GM12878 (cell line): ENCODE measurements at regions not wholly inside any gene's neighbourhood (a gene's known extent, or its start where the extent isn't known, plus 50 kb on each side); places are given as distances from the start of the nearest gene placed in this dataset.

Experiments
- ATAC-seq: fragments of 200-7000 bp; cut with Tn5 transposase; 3 replicates; pipeline ENCODE4 v1.9.1; 2020; ENCODE audit warnings: mild to moderate bottlenecking, moderate library complexity
- BruUV-seq: library from RNA; stranded (reverse); fragments of 400-500 nt; replicated peaks from 2 replicates; lab custom pipeline; 2021; lab: Mats Ljungman, UMichigan
- CTCF ChIA-PET: fragments of 300-600 bp; sonication (Branson Sonifier 250); formaldehyde crosslinking; extraction: SDS; loops from one replicate; lab custom pipeline; 2021; ENCODE audit warnings: inconsistent platforms; lab: Yijun Ruan, JAX
- POLR2A ChIA-PET: fragments of 350-600 bp; formaldehyde crosslinking; extraction: SDS; loops from one replicate; lab custom pipeline; 2021; ENCODE audit warnings: inconsistent platforms; lab: Charles Lee
- RAD21 ChIA-PET: fragments of 300-600 bp; sonication (Branson Sonifier 250); formaldehyde crosslinking; loops from one replicate; lab custom pipeline; 2023; ENCODE audit warnings: antibody characterized with exemption; ENCODE audit not compliant: unreplicated experiment; lab: Charles Lee
- SMC1A ChIA-PET: fragments of 300-600 bp; sonication (Branson Sonifier 250); formaldehyde crosslinking; loops from one replicate; lab custom pipeline; 2023; ENCODE audit not compliant: unreplicated experiment, uncharacterized antibody; lab: Charles Lee
- DNase-seq: peaks from one replicate; pipeline ENCODE4 v3.0.0-alpha.2; 2011; ENCODE audit warnings: low read depth, low spot score
- FAIRE-seq: peaks from 3 replicates; lab custom pipeline; 2011; peaks lifted over from hg19 to GRCh38; lab: Jason Lieb, UNC
- H2AFZ ChIP-seq: 2 replicates; pipeline ENCODE4 v1.6.0; 2011; ENCODE audit warnings: low read depth, low read length, control low read depth; ENCODE audit not compliant: control insufficient read depth
- H3K27ac ChIP-seq: 2 replicates; pipeline ENCODE4 v1.5.1; 2011; ENCODE audit warnings: control low read depth; ENCODE audit not compliant: control insufficient read depth, insufficient read depth
- H3K27me3 ChIP-seq, 2 experiments: replicated peaks in 1 of 2; 2 replicates each; pipeline versions ENCODE4 v1.6.0 to v1.6.1; 2011; ENCODE audit warnings: low read length in 1 of 2; ENCODE audit not compliant: control insufficient read depth in 2 of 2, insufficient read depth in 2 of 2
- H3K36me3 ChIP-seq, 2 experiments: 2 replicates each; pipeline ENCODE4 v1.5.1; 2011; ENCODE audit warnings: low read length in 1 of 2; ENCODE audit not compliant: control insufficient read depth in 2 of 2, insufficient read depth in 2 of 2
- H3K4me1 ChIP-seq: 2 replicates; pipeline ENCODE4 v1.6.1; 2011; ENCODE audit warnings: mild to moderate bottlenecking, low read length, moderate library complexity, mixed read lengths; ENCODE audit not compliant: control insufficient read depth, insufficient read depth
- H3K4me2 ChIP-seq: 2 replicates; pipeline ENCODE4 v1.6.0; 2011; ENCODE audit warnings: control low read depth; ENCODE audit not compliant: control insufficient read depth, insufficient read depth
- H3K4me3 ChIP-seq: fragments of 200-600 bp; sonication (generic); 2 replicates; pipeline ENCODE4 v1.5.1; 2016
- H3K79me2 ChIP-seq: 2 replicates; pipeline ENCODE4 v1.6.0; 2011; ENCODE audit warnings: low read length; ENCODE audit not compliant: control insufficient read depth, insufficient read depth
- H3K9ac ChIP-seq: 2 replicates; pipeline ENCODE4 v1.8.0; 2011; ENCODE audit warnings: low read length, control low read depth, mixed read lengths; ENCODE audit not compliant: control insufficient read depth, insufficient read depth
- H3K9me3 ChIP-seq: replicated peaks from 3 replicates; pipeline ENCODE4 v1.5.1; 2011; ENCODE audit warnings: mild to moderate bottlenecking, low read length; ENCODE audit not compliant: control insufficient read depth, insufficient read depth
- H4K20me1 ChIP-seq: 2 replicates; pipeline ENCODE4 v1.6.0; 2011; ENCODE audit not compliant: control insufficient read depth, insufficient read depth
- ATF7 ChIP-seq: fragments of 450-650 bp; IDR thresholded peaks from 2 replicates; pipeline ENCODE4 v1.6.1; 2016; ENCODE audit warnings: low read depth, mild to moderate bottlenecking
- CBFB ChIP-seq: IDR thresholded peaks from 2 replicates; pipeline ENCODE4 v1.6.1; 2016; ENCODE audit warnings: antibody characterized with exemption, low read depth
- CHD1 ChIP-seq: IDR thresholded peaks from 2 replicates; pipeline ENCODE4 v1.6.1; 2012; ENCODE audit warnings: low read depth, low read length, improper control_type of control experiment
- EED ChIP-seq: sonication (generic); IDR thresholded peaks from 2 replicates; pipeline ENCODE4 v1.6.1; 2016; ENCODE audit warnings: antibody characterized with exemption, low read depth
- ETV6 ChIP-seq, 2 experiments: fragments of 450-650 bp in 1 of 2; IDR thresholded peaks in 1 of 2; conservative IDR thresholded peaks in 1 of 2; 2 replicates each; pipeline ENCODE4 v1.6.1; 2014; ENCODE audit warnings: antibody characterized with exemption in 1 of 2, borderline replicate concordance in 1 of 2, low read depth in 1 of 2, mild to moderate bottlenecking in 1 of 2, moderate library complexity in 1 of 2
- MEF2A ChIP-seq: IDR thresholded peaks from 2 replicates; pipeline ENCODE4 v1.6.1; 2011; ENCODE audit warnings: low read depth, mild to moderate bottlenecking, low read length, moderate library complexity; ENCODE audit not compliant: insufficient read depth
- SPI1 ChIP-seq: IDR thresholded peaks from 2 replicates; pipeline ENCODE4 v1.6.1; 2011; ENCODE audit warnings: low read depth, mild to moderate bottlenecking, low read length, moderate library complexity, borderline replicate concordance; ENCODE audit not compliant: insufficient read depth
- SUPT20H ChIP-seq: IDR thresholded peaks from 2 replicates; pipeline ENCODE4 v1.6.1; 2011; ENCODE audit warnings: low read depth, mild to moderate bottlenecking, low read length, moderate library complexity, borderline replicate concordance; ENCODE audit not compliant: control insufficient read depth
- WRNIP1 ChIP-seq: IDR thresholded peaks from 2 replicates; pipeline ENCODE4 v1.6.1; 2011; ENCODE audit warnings: low read depth, low read length, improper control_type of control experiment, borderline replicate concordance
- ZBTB4 ChIP-seq: fragments of 450-650 bp; formaldehyde crosslinking; IDR thresholded peaks from 2 replicates; pipeline ENCODE4 v1.4.0; 2022; ENCODE audit warnings: mild to moderate bottlenecking, moderate library complexity
- WGBS: methylation state at CpG from one replicate; pipeline ENCODE4 v1.1.6; 2016; ENCODE audit warnings: low lambda C conversion rate; ENCODE audit not compliant: insufficient replicate concordance, insufficient coverage; ENCODE audit errors: missing lambda C conversion rate; 5-methylcytosine and 5-hydroxymethylcytosine counted together
- in situ Hi-C: fragments of 300-500 bp; cut with MboI; formaldehyde crosslinking; loops from 9 replicates; pipeline ENCODE4 v1.14.3; 2018; ENCODE audit warnings: mixed read lengths
- intact Hi-C: fragments of 100-400 bp; cut with micrococcal nuclease; formaldehyde crosslinking; loops from one replicate; pipeline ENCODE4 v1.14.2; 2022; ENCODE audit not compliant: unreplicated experiment

GRCh38 chr13:106391271-106391670 lies 144.2 kb downstream of the EFNB2 start:
- ChIA-PET SMC1A (interaction anchor here (0.8 kb wide), 1 partner anchor 146 kb away, joined by 3 read pairs; no protein-coding TSS in a partner anchor), CTCF (no interaction called here), RAD21 (no interaction called here), POLR2A (no interaction called here)
- Histone ChIP-seq H3K36me3 (no peaks in the 10 kb centered on the region), H3K4me2 (no peak overlapping the region), H3K9me3 (no peaks in the 10 kb centered on the region), H3K9ac (no peak overlapping the region), H3K4me1 (no peaks in the 10 kb centered on the region), H3K4me3 (no peak overlapping the region), H2AFZ (no peak overlapping the region), H3K79me2 (no peaks in the 10 kb centered on the region), H3K27ac (no peak overlapping the region), H3K27me3 (no peaks in the 10 kb centered on the region), H4K20me1 (no peaks in the 10 kb centered on the region)
- DNase-seq, result no peak
- 33% methylated on average over 5 of the region's 5 CpGs for WGBS
- intact Hi-C loops (no loop called here), in situ Hi-C loops (no loop called here)
- no peak for FAIRE-seq
- BruUV-seq, result no TSS peak
- ATAC-seq, result no peak
- no peak for TF ChIP-seq ZBTB4 (CRISPR knock-in tag)
- TF ChIP-seq CBFB, result no peak
- no peak for TF ChIP-seq WRNIP1
- no peak for TF ChIP-seq ETV6 (conservative IDR thresholded peaks at IDR 0.05 in 1 of 2, IDR thresholded peaks at IDR 0.05 in 1 of 2; ENCODE audit: borderline replicate concordance in 1 of 2, low read depth in 1 of 2)
- TF ChIP-seq EED, result no peak
- no peak for TF ChIP-seq SPI1
- TF ChIP-seq MEF2A, result no peak
- no peak for TF ChIP-seq CHD1
- no peak for TF ChIP-seq ATF7
- no peak for TF ChIP-seq SUPT20H
